ENCODE measurements at regions not wholly inside any gene's neighbourhood (a gene's known extent, or its start where the extent isn't known, plus 50 kb on each side); places are given as distances from the start of the nearest gene placed in this dataset.

DNA sequence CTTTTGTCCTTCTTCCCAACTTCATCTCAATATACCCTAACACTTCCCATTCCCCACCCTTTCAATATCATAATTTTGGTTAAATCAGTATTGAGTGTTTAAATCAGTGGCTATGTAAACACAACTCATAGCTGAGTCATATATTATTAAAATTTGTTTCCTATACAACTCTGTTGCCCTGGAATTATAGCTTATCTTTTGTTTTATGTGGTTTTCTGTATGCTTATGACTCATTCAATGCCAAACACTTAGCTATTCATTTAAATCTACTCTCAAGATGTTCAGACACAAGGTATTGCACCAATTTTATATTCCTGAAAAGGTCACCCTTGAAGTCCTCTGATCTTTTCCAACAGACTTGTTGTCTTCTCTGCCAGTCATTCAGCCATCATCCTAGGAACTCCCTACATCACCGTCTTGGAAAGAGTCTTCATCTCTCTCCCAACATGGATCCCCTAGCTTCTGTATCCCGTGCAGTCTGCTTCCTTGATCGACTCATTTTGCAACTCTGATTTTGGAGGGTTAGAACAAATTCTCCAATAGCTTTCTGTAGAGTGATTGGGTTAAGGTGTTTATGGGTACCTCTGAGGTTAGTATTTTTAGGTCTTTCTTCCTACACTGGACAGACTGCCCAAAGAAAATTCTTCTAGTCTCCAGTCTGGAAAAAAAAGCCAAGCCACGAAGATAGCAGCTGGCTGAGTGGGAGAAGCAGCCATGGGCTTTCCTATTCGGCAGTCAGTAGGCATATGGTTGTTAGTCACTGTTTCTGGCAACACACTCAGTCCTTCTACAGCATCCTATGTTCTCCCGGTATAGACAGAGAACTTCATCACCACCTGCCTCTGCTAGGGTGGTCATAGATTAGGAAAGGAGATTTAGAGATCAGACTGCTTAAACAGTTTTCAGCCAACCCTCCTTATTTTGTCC, 102.1 kb downstream of the CRPPA start:
- DNase-seq (ENCODE audit: low read depth) = no peak

- no peak for DNase-seq (ENCODE audit: low read depth)
Observed at GRCh38 chr7:16318463-16318862, 102.9 kb downstream of the CRPPA start.

GRCh38 chr7:16317406-16317805, 103.9 kb downstream of the CRPPA start:
- no peak for DNase-seq (ENCODE audit: low read depth)

GRCh38 chr7:16315280-16315679, 106.1 kb downstream of the CRPPA start:
- no peak for DNase-seq (ENCODE audit: low read depth)

GRCh38 chr7:16309129-16309528, 112.2 kb downstream of the CRPPA start:
- DNase-seq (ENCODE audit: low read depth) = no peak

DNA sequence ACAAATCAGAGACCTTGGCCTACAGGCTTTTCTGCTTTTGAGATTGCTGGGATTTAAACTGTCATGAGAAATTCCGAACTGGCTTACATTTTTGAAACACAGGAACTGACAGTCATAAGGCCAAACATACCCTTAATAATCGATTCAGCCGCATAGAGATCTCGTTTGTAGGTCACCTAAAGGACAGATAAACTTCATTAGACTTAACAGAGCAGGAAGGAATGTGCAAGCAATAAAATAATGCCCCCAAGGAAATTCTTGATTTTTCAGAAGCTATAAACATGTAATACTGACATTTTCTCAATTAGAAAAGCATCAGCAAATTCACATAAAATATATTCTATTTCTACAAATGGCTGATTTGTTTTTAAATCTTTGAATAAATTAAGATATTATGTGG, 120.0 kb downstream of the CRPPA start:
- no peak for DNase-seq (ENCODE audit: low read depth)

DNA sequence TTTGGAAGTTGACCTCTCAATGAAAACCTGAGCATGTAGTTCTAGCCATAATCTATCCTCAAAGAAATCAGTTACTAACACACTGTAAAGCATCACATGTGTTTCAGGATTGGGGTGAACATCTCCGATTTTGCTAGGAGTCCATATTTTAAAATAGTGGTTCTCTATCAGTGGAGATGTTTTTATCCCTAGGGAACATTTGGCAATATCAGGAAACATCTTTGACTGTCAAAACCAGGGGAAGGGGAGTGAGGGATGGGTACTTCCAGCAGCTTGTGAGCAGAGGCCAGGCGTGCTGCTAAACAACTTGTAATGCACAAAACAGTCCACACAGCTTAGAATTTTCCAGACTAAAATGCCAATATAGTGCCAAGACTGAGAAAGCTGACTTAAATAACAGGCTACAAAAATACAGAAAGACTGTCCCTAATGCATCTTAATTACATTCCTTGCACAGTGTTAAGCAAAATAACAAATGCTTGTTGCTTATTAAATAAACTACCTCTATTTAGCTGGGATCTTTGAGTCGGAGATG, 120.9 kb downstream of the CRPPA start:
- no peak for DNase-seq (ENCODE audit: low read depth)

GRCh38 chr7:16299853-16300252, 121.5 kb downstream of the CRPPA start:
- no peak for DNase-seq (ENCODE audit: low read depth)

DNA sequence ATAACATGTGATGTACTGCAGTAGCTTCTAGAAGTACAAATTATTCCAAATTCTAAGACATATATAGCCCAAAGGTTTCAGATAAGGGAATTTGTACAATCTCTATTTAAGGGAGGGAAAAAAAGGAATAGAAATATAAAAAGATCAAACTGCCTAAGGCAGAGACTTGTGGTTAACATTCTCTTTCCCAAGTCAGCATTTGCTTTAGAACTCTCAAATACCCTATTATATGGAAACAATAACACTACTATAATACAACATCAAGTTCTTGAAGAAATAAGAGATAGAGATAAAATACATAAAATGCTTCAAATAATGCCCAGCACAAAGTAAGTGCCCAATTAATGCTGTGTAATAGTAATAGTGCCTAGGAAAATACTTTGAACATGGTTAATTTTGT, 123.1 kb downstream of the CRPPA start:
- no peak for DNase-seq (ENCODE audit: low read depth)

GRCh38 chr7:16295558-16295957, 125.8 kb downstream of the CRPPA start:
- no peak for DNase-seq (ENCODE audit: low read depth)

DNA sequence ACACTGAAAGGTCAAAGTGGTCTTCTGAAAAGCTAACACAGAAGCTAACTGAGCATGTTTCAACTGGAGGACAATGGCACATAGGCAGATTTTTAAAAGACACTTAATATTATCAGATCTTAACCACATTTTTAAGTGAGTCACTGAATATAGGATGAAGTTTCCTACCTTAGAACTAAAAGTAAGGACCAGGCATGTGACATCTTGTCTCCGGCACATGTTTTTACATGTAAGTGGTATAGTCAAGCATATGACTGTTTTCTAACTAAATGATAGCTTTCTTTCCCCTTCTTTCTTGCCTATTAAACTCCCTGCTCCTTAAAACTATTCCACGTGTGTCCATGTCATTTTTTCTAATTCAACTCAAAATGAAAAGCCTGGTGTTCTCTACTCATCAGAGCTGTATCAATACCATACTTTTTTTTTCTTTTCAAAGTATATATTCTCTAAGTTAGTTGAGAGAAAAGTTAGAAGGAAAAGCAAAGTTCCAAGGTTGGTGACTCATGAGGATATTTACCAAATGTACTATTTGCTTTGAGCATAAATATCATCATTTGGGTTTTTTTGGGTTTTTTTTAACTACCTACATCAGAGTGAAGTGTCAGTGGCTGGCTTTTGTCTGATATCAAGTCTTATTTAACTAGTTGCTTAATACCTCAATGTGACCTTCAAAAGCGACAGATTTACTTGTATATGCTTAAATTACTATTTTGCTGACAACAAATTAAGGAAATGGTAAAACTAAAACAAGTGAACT, 127.5 kb downstream of the CRPPA start:
- DNase-seq (ENCODE audit: low read depth) = no peak

DNA sequence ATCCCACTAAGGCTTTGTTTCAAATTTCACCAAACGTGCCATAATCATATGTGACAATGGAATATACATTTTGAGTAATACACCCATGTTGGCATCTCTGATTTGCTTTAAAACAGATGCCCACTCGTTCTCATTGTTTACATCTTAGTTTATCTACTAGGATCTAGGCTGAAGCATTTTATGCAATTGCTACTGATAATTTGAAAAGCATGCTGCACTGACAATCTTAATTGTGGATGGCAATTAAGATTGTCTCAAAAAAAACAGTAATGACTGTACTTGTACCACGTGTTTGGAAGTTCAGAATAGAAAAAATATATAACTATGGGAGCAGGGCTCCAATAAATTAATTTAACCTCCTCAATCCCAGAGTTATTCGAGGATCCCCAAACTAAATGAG, 136.8 kb downstream of the CRPPA start:
- no peak for DNase-seq (ENCODE audit: low read depth)

- DNase-seq (ENCODE audit: low read depth) = no peak
Observed at GRCh38 chr7:16278167-16278787, 143.1 kb downstream of the CRPPA start.

GRCh38 chr7:16271990-16272665, 149.2 kb downstream of the CRPPA start:
- no peak for DNase-seq (ENCODE audit: low read depth)

GRCh38 chr7:16271355-16271915, 149.9 kb downstream of the CRPPA start:
- DNase-seq (ENCODE audit: low read depth) = no peak

GRCh38 chr7:16270844-16271243, 150.5 kb downstream of the CRPPA start:
- DNase-seq (ENCODE audit: low read depth) = no peak

- no peak for DNase-seq (ENCODE audit: low read depth)
Observed at GRCh38 chr7:16268821-16269768, 152.2 kb downstream of the CRPPA start.

DNA sequence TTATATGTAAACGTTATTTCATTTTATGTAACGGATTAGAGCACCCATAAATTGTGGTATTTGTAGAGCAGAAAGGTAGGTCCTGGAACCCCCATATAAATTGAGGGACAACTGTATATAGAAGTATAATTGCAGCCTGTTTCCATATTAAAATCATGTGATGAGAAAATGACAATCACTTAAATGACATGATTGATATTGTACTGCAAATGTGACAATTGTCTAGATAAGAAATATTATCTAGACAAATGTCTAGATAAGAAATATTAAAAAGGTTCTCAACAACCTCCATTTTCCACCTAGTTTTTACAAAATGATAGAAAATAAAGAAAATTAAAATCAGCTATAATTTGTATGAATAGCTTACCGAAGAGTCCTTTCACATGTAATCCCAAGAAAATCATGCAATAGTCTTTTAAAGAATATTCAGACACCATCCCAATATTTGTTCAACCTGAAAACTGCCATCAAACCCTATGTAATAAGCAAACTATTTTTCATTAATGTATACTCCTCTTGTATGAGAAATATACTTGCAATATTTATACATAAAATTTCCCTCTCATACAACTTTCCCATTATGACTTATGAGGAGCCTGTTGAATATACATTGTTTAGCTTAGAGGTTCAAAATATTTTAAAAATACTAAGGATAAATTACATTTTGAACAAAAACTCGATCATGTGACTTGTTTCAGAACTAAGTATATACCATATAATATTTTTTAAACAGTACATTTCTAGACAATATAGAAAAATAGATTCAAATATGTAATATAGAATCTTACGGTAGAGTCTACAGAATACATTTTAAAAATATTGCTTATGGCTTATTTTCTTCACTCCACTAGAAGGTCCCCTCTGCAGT, 153.2 kb downstream of the CRPPA start:
- no peak for DNase-seq (ENCODE audit: low read depth)

- DNase-seq (ENCODE audit: low read depth) = no peak
Observed at GRCh38 chr7:16266877-16267276, 154.5 kb downstream of the CRPPA start.
